C4-2B (cell line): ENCODE measurements at regions not wholly inside any gene's neighbourhood (a gene's known extent, or its start where the extent isn't known, plus 50 kb on each side); places are given as distances from the start of the nearest gene placed in this dataset.

Experiments
- H3K27ac ChIP-seq: fragments of 450-650 bp; 2 replicates; pipeline ENCODE4 v1.5.1; 2017
- ZFX ChIP-seq: fragments of 450-650 bp; IDR thresholded peaks from 2 replicates; pipeline ENCODE4 v1.6.1; 2017
- TF ChIP-seq, protein P1 (sequence below): fragments of 450-650 bp; conservative IDR thresholded peaks from 2 replicates; pipeline ENCODE4 v1.5.1; 2017; ENCODE audit warnings: mild to moderate bottlenecking

DNA sequence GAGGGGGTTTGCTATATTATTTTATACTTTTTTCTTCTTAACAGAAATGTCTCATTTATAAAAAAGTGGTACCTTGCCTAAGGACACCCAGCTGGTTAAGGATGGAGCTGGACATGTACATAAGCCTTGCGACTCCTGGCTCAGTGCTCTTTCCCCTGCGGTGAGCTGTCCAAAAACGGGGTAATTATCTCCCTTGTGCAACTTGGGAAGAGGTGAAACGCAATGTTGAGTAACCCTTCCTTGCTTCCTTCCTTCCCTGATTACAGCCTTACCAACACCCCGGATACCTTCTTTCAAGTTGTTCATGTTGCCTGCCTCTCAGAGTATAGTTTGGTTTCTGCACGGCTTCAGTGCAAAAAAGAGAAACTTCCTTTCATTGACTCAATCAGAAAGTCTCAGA is 94.1 kb upstream of the XYLT1 start:
- no peak for TF ChIP-seq ZFX
- TF ChIP-seq, protein P1, sequence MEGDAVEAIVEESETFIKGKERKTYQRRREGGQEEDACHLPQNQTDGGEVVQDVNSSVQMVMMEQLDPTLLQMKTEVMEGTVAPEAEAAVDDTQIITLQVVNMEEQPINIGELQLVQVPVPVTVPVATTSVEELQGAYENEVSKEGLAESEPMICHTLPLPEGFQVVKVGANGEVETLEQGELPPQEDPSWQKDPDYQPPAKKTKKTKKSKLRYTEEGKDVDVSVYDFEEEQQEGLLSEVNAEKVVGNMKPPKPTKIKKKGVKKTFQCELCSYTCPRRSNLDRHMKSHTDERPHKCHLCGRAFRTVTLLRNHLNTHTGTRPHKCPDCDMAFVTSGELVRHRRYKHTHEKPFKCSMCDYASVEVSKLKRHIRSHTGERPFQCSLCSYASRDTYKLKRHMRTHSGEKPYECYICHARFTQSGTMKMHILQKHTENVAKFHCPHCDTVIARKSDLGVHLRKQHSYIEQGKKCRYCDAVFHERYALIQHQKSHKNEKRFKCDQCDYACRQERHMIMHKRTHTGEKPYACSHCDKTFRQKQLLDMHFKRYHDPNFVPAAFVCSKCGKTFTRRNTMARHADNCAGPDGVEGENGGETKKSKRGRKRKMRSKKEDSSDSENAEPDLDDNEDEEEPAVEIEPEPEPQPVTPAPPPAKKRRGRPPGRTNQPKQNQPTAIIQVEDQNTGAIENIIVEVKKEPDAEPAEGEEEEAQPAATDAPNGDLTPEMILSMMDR, result no peak
- H3K27ac ChIP-seq, result no peak overlapping the region

- no peak for TF ChIP-seq ZFX
- TF ChIP-seq, protein P1, result no peak
- no peak overlapping the region for H3K27ac ChIP-seq
Measured at GRCh38 chr16:17563323-17564091, 92.7 kb upstream of the XYLT1 start.

GRCh38 chr16:17561056-17561455 is 90.3 kb upstream of the XYLT1 start:
- H3K27ac ChIP-seq, result no peak overlapping the region
- TF ChIP-seq, protein P1, result no peak
- TF ChIP-seq ZFX, result no peak

- no peak for TF ChIP-seq ZFX
- TF ChIP-seq, protein P1, result no peak
- H3K27ac ChIP-seq, result no peak overlapping the region
Measured at GRCh38 chr16:17560548-17560947, 89.8 kb upstream of the XYLT1 start.

DNA sequence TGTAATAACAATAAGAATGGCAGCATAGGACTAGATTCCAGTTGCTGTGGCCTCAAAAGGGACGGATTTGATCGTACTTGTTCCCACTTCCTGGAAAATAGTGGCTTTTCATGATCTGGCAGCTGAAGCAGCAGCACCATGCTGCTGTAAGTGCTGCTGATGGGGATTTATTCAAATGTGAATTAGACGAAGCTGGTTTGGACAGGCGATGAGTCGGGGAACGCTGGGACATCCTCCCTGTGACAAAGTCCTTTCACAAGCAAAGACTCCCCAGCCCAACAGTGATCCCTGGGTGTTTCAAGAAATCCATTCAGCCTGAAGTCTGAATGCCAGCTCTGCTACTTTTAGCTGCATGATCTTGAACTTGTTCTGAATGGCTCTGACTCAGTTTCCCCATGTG is 88.6 kb upstream of the XYLT1 start:
- H3K27ac ChIP-seq, result no peak overlapping the region
- TF ChIP-seq ZFX, result no peak
- TF ChIP-seq, protein P1, result no peak

DNA sequence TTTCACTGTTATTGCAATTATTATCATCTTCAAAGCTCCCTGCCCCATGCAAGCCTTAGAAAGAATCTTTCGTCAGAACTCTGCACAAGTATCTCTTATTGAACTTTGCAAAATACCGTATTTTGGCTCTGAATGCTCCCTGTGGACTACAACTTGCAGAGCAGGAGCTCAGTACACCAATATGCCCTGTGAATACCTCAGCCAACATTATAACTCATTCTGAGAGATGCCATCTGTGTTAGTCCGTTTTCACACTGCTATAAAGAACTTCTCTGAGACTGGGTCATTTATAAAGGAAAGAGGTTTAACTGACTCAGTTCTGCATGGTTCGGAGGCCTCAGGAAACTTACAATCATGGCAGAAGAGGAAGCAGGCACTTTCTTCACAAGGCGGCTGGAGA is 87.2 kb upstream of the XYLT1 start:
- TF ChIP-seq ZFX, result no peak
- TF ChIP-seq, protein P1, result no peak
- no peak overlapping the region for H3K27ac ChIP-seq

DNA sequence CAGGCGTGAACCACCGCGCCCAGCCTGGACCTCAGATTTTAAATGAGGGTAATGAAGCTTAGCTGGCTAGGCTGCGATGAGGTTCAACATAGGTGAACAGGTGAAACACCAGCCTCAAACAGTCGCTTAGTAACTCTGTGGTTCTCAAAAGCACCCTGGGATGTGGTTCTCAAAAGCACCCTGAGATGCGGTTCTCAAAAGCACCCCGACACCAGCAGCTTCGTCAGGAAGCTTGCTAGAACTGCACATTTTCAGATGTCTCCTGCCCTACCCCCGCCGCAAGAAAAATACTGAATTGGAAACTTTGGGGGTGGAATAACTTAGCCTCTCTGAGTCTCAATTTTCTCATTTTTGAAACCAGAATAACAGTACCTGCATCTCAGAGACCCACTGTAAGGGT is 86.7 kb upstream of the XYLT1 start:
- TF ChIP-seq, protein P1, result no peak
- no peak for TF ChIP-seq ZFX
- H3K27ac ChIP-seq, result no peak overlapping the region
